SK-N-SH treated with all-trans-retinoic acid at 6 μM for 48 hours (cell line): ENCODE measurements at regions not wholly inside any gene's neighbourhood (a gene's known extent, or its start where the extent isn't known, plus 50 kb on each side); places are given as distances from the start of the nearest gene placed in this dataset.

ENCODE experiments used
- ATAC-seq: fragments of 200-7000 bp; cut with Tn5 transposase; 3 replicates; pipeline ENCODE4 v1.9.1; 2020; ENCODE audit warnings: mild to moderate bottlenecking, moderate library complexity
- ARNTL ChIP-seq: fragments of 450-650 bp; formaldehyde crosslinking; IDR thresholded peaks from 2 replicates; pipeline ENCODE4 v1.5.0; 2020; ENCODE audit warnings: low read depth, mild to moderate bottlenecking, moderate library complexity, borderline replicate concordance
- BACH2 ChIP-seq: fragments of 250-450 bp; sonication (Bioruptor Pico); IDR thresholded peaks from 2 replicates; pipeline ENCODE4 v1.9.0; 2021; ENCODE audit warnings: mild to moderate bottlenecking, borderline replicate concordance
- CSDC2 ChIP-seq: fragments of 250-450 bp; sonication (Bioruptor Pico); IDR thresholded peaks from 2 replicates; pipeline ENCODE4 v1.5.0; 2020; ENCODE audit warnings: mild to moderate bottlenecking, moderate library complexity
- ESRRG ChIP-seq: fragments of 250-450 bp; sonication (Bioruptor Pico); IDR thresholded peaks from 2 replicates; pipeline ENCODE4 v1.6.1; 2021; ENCODE audit warnings: mild to moderate bottlenecking
- GLIS3 ChIP-seq: fragments of 250-450 bp; sonication (Bioruptor Pico); IDR thresholded peaks from 2 replicates; pipeline ENCODE4 v1.5.0; 2020; ENCODE audit warnings: mild to moderate bottlenecking, moderate library complexity
- ISL1 ChIP-seq: fragments of 250-450 bp; sonication (Bioruptor Pico); IDR thresholded peaks from 2 replicates; pipeline ENCODE4 v2.1.2; 2022; ENCODE audit warnings: mild to moderate bottlenecking, moderate library complexity
- OSR1 ChIP-seq: fragments of 250-450 bp; sonication (Bioruptor Pico); IDR thresholded peaks from 2 replicates; pipeline ENCODE4 v1.8.0; 2022; ENCODE audit warnings: moderate library complexity, mild to moderate bottlenecking, inconsistent platforms
- POU6F1 ChIP-seq: fragments of 250-450 bp; sonication (Bioruptor Pico); IDR thresholded peaks from 2 replicates; pipeline ENCODE4 v1.8.0; 2021; ENCODE audit warnings: low read depth, mild to moderate bottlenecking, moderate library complexity, borderline replicate concordance
- PPARA ChIP-seq: fragments of 250-450 bp; sonication (Bioruptor Pico); IDR thresholded peaks from 2 replicates; pipeline ENCODE4 v1.5.0; 2020; ENCODE audit warnings: mild to moderate bottlenecking, borderline replicate concordance
- RARB ChIP-seq: fragments of 250-450 bp; sonication (Bioruptor Pico); IDR thresholded peaks from 2 replicates; pipeline ENCODE4 v1.8.0; 2021; ENCODE audit warnings: mild to moderate bottlenecking, moderate library complexity
- SNAI2 ChIP-seq: fragments of 250-450 bp; sonication (Bioruptor Pico); IDR thresholded peaks from 2 replicates; pipeline ENCODE4 v1.5.0; 2020; ENCODE audit warnings: mild to moderate bottlenecking, moderate library complexity
- TCF4 ChIP-seq: fragments of 250-450 bp; sonication (Bioruptor Pico); IDR thresholded peaks from 2 replicates; pipeline ENCODE4 v1.8.0; 2021; ENCODE audit warnings: mild to moderate bottlenecking, moderate library complexity, borderline replicate concordance
- TOX ChIP-seq: fragments of 250-450 bp; sonication (Bioruptor Pico); IDR thresholded peaks from 2 replicates; pipeline ENCODE4 v1.8.0; 2021; ENCODE audit warnings: mild to moderate bottlenecking, moderate library complexity, borderline replicate concordance
- TSHZ2 ChIP-seq: fragments of 250-450 bp; sonication (Bioruptor Pico); IDR thresholded peaks from 2 replicates; pipeline ENCODE4 v1.5.0; 2020; ENCODE audit warnings: mild to moderate bottlenecking, moderate library complexity
- ZC3H10 ChIP-seq: fragments of 250-450 bp; sonication (Bioruptor Pico); IDR thresholded peaks from 2 replicates; pipeline ENCODE4 v1.5.1; 2021; ENCODE audit warnings: mild to moderate bottlenecking, moderate library complexity
- ZFP3 ChIP-seq: fragments of 250-450 bp; sonication (Bioruptor Pico); IDR thresholded peaks from 2 replicates; pipeline ENCODE4 v1.5.0; 2020; ENCODE audit warnings: mild to moderate bottlenecking, moderate library complexity
- ZFP30 ChIP-seq: fragments of 450-650 bp; formaldehyde crosslinking; IDR thresholded peaks from 2 replicates; pipeline ENCODE4 v1.5.0; 2022; ENCODE audit warnings: mild to moderate bottlenecking, moderate library complexity
- ZNF565 ChIP-seq: fragments of 450-650 bp; formaldehyde crosslinking; conservative IDR thresholded peaks from 2 replicates; pipeline ENCODE4 v1.5.0; 2020; ENCODE audit warnings: low read depth, mild to moderate bottlenecking, moderate library complexity
- ZNF70 ChIP-seq: fragments of 450-650 bp; formaldehyde crosslinking; IDR thresholded peaks from 2 replicates; pipeline ENCODE4 v1.5.0; 2020; ENCODE audit warnings: mild to moderate bottlenecking, moderate library complexity
- ZNF8 ChIP-seq: fragments of 450-650 bp; formaldehyde crosslinking; IDR thresholded peaks from 2 replicates; pipeline ENCODE4 v1.5.0; 2020; ENCODE audit warnings: mild to moderate bottlenecking, moderate library complexity
- TF ChIP-seq, protein P1 (sequence below): fragments of 250-450 bp; sonication (Bioruptor Pico); IDR thresholded peaks from 2 replicates; pipeline ENCODE4 v1.8.0; 2020; ENCODE audit warnings: mild to moderate bottlenecking, moderate library complexity, borderline replicate concordance

DNA sequence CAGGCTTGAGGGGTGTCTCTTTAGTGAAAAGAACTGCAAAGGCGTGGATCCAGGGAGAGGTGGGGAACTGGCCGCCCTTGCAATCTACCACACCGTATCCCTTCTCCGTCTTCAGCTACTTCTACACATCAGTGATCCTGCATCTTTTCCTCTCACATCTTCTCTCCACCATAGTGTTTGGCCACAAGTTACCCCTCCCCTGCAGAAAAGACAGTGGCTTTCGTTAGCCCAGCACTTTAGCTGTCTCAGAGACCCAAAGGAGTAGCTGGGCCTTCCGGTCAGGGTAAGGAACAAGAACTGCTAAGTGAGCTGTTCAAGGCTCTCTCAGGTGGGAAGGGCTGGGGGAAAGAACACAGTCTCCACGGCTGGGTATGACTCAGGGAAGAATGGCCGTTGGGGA is 158.4 kb downstream of the NDUFA12 start (continued):
- no peak for TF ChIP-seq POU6F1
- no peak for TF ChIP-seq TCF4
- TF ChIP-seq CSDC2 (CRISPR knock-in tag) = no peak
- no peak for TF ChIP-seq ZFP3 (CRISPR knock-in tag)
- no peak for TF ChIP-seq ISL1

DNA sequence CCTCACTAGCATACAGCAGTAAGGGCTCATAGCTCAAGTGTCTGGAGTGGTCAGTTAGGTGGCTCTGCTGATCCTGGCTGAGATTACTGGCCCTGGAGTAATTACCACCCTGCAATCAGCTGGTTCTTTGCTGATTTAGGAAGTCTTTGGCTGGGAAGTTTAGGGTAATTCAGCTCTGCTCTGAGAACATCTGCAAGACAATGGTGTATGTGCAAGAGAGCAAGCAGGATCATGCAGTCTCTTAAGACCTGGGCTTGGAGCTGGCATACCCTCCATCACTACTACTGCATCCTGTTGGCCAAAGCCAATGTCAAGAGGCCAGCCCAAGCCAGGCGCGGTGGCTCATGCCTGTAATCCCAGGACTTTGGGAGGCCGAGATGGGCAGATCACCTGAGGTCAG is 159.0 kb downstream of the NDUFA12 start:
- TF ChIP-seq POU6F1 = no peak
- no peak for TF ChIP-seq ZNF565 (CRISPR knock-in tag)
- no peak for TF ChIP-seq ZNF70 (CRISPR knock-in tag)
- TF ChIP-seq OSR1 = no peak
- no peak for TF ChIP-seq ISL1
- no peak for TF ChIP-seq CSDC2 (CRISPR knock-in tag)
- TF ChIP-seq TOX = no peak
- TF ChIP-seq SNAI2 (CRISPR knock-in tag) = no peak
- no peak for TF ChIP-seq PPARA (CRISPR knock-in tag)
- ATAC-seq = no peak

DNA sequence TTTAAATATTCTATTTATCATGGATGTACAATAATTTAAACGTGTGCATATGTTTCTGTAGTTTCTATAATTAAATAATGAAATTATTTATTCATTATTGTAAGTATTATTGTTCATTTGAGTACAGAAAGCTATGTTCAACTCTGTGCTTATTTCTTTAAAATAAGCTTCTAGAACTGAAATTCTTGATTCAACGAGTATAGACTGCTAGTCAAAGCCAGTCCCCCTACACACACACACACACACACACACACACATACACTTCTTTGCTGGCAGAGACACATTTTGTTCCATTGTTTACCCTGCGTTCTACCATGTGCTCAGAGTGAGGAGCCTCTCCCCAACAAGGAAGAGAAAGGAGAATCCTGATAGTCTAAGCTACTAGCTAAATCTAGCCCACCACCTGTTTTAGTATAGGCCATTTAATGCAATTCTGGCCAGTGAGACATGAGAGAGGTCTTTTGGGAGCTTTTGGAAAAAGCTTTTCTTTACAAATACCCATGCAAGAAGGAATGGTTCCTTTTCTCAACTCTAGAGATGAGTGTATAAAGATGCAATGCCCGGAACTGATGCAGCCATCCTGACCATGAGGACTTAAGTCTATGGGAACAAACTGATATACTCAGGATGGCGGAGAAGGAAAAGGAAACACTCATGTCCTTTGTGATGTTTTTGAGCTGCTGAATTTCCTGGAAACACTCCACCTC is 161.4 kb downstream of the NDUFA12 start:
- ATAC-seq = no peak
- TF ChIP-seq, protein P1, sequence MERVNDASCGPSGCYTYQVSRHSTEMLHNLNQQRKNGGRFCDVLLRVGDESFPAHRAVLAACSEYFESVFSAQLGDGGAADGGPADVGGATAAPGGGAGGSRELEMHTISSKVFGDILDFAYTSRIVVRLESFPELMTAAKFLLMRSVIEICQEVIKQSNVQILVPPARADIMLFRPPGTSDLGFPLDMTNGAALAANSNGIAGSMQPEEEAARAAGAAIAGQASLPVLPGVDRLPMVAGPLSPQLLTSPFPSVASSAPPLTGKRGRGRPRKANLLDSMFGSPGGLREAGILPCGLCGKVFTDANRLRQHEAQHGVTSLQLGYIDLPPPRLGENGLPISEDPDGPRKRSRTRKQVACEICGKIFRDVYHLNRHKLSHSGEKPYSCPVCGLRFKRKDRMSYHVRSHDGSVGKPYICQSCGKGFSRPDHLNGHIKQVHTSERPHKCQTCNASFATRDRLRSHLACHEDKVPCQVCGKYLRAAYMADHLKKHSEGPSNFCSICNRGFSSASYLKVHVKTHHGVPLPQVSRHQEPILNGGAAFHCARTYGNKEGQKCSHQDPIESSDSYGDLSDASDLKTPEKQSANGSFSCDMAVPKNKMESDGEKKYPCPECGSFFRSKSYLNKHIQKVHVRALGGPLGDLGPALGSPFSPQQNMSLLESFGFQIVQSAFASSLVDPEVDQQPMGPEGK = no peak
- TF ChIP-seq OSR1 (no peak), BACH2 (CRISPR knock-in tag) (no peak), POU6F1 (no peak), ZC3H10 (no peak), ZFP3 (CRISPR knock-in tag) (no peak), SNAI2 (CRISPR knock-in tag) (no peak), RARB (CRISPR knock-in tag) (no peak), ZNF565 (CRISPR knock-in tag) (no peak), TOX (no peak), ZFP30 (CRISPR knock-in tag) (no peak), ZNF8 (CRISPR knock-in tag) (no peak)

GRCh38 chr12:94841177-94841576 is 162.3 kb downstream of the NDUFA12 start:
- ATAC-seq = no peak
- TF ChIP-seq RARB (CRISPR knock-in tag) (no peak), POU6F1 (no peak), ZNF8 (CRISPR knock-in tag) (no peak), CSDC2 (CRISPR knock-in tag) (no peak), ZFP3 (CRISPR knock-in tag) (no peak), TOX (no peak), ZC3H10 (no peak), GLIS3 (CRISPR knock-in tag) (no peak), ZFP30 (CRISPR knock-in tag) (no peak), TSHZ2 (CRISPR knock-in tag) (no peak), ARNTL (CRISPR knock-in tag) (no peak), ESRRG (CRISPR knock-in tag) (no peak), ZNF70 (CRISPR knock-in tag) (no peak), PPARA (CRISPR knock-in tag) (no peak), ZNF565 (CRISPR knock-in tag) (no peak), OSR1 (no peak)
- TF ChIP-seq, protein P1 = no peak
